ENCODE measurements at regions not wholly inside any gene's neighbourhood (a gene's known extent, or its start where the extent isn't known, plus 50 kb on each side); places are given as distances from the start of the nearest gene placed in this dataset.
"Not testable (repeated sequence)": the region's sequence is repeated elsewhere in the genome, so short reads cannot be mapped to it uniquely, and the experiment has no call there.

GRCh38 chr5:158513490-158514318, 586.0 kb downstream of the EBF1 start:
- no peak for DNase-seq

DNA sequence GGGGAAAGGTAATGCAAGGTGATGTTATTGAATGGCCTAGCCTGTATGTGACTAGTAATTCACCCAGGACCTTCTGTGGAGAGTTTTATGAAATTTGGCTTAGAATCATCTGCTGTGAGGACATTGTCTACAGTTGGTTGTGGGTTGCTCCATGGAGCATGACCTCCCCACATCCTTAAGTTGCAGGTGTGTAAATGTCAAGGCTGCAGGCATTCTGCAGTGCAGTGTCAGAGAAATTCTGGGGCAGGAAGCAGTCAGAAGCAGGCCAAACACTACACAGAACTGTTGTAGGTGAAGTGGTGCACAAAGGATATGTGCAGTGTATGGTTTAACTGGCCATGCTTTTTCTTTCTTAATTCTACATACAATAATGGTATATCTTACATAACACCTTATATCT, 588.3 kb downstream of the EBF1 start:
- no peak for DNase-seq

DNA sequence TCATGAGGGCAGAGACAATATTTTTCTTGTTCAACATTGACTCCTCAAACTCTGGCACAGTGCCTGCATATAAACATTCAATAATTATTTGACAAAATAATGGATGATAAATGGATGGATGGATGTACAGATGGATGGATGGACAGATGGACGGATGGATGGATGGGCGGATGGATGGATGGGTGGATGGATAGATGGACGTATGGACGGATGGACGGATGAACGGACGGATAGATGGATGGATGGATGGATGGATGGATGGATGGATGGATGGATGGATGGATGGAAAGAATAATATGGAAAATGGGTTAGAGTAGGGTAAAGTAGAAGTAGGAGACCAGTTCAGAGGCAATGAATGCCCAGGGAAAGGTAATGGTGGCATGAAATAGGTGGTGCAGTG, 589.2 kb downstream of the EBF1 start:
- no peak for DNase-seq

DNA sequence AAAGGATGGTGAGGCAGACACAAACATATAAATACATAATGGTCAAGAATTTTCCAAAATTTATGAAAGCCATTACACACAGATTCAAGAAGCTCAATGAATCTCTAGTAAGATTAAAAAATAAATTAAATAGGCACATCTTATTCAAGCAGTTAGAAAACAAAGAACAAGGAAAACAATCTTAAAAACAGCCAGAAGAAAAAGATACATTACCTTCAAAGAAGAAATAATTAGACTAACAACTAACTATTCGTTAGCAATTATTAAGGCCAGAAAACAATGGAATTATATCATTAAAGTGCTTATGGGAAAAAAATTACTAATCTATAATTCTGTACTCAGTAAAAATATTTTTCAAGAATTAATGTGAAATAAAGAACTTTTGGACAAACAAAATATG, 593.1 kb downstream of the EBF1 start:
- no peak for DNase-seq

- DNase-seq: no peak
Measured at GRCh38 chr5:158502686-158503085, 597.0 kb downstream of the EBF1 start.

DNA sequence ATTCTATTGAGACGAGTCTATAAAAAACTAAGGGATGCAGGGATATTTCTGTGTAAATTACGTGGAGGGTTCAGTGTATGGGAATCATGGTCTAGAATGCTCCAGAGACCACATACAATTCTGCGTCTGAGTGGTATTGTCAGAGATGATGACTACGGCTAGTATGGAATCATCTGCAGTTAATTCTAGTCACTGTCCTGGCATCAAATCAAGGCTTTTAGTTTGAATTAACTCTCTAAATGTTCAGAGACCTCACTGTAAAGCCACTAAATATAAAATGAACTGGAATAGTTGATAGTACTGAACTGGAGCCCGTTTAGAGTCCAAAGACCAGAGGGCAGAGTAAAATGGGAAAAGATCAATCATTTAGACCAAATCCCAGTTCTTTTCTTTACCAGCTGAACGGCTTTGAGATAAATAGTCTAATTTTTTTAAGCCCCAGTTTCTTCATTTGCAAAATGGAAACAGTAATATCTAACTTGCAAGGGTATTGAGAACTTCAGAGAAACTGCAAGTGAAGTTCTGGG, 599.8 kb downstream of the EBF1 start:
- DNase-seq: no peak

DNA sequence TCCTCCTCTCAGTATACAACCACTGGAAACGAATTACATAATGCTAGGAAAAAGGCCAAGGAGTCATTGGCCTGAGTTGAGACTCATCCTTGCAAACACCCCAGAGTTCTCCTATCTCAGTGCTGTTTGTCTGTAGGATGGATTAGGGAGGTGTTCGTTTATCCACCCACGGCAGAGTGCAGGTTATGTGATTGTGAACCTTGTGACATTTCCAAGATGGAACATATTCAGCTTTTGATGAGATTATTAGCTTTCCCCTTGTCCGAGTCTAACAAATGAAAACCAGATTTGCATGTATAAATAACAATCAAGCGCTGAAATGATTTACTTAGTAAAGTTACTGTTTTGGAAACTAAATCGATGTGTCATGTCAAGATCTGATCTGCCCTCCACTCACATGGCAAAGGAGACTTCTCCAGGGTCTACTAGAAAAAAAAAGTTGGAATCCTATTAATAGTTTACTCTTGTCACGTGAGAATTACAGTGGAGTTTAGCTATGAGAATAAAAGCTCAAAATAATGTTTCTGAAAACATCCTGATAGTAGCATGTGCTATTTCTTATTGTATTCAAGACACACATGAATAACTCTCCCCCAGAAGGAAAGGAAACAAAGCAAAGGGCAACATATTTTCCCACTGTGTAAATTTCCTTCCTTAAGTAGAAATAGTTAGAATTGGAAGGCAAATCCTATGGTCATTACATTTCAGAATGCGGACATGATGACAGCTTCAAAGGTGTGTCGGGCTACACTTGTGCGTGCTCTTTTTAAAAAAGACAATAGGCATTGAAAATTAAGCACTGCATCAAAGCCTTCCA, 600.4 kb downstream of the EBF1 start:
- DNase-seq: no peak

GRCh38 chr5:158496624-158497023, 603.1 kb downstream of the EBF1 start:
- no peak for DNase-seq

GRCh38 chr5:158494541-158494940, 605.2 kb downstream of the EBF1 start:
- no peak for DNase-seq

DNA sequence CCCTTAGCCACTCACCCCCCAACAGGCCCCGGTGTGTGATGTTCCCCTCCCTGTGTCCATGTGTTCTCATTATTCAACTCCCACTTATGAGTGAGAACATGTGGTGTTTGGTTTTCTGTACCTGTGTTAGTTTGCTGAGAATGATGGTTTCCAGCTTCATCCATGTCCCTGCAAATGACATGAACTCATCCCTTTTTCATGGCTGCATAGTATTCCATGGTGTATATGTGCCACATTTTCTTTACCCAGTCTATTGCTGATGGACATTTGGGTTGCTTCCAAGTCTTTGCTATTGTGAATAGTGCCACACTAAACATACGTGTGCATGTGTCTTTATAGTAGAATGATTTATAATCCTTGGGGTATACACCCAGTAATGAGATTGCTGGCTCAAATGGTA, 605.7 kb downstream of the EBF1 start:
- DNase-seq: not testable (repeated sequence)

DNA sequence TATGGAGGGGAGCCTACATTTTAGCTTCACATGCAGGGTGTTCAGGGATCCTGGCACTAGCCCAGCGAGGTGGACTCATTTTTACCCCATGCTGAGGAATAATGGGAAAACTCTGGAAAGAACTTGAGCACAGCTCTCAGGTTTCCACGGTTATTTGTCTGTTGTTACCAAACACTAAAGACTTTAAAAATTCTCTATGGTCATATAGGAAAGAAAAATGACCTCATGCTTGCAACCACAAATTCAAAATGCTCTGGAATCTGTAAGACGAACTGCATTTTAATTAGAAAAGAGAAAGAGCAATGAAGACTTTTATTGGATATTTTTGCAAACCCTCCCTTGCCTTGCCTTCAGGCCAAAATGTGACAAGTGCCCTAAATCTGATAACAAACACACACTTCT, 606.9 kb downstream of the EBF1 start:
- DNase-seq: no peak

DNA sequence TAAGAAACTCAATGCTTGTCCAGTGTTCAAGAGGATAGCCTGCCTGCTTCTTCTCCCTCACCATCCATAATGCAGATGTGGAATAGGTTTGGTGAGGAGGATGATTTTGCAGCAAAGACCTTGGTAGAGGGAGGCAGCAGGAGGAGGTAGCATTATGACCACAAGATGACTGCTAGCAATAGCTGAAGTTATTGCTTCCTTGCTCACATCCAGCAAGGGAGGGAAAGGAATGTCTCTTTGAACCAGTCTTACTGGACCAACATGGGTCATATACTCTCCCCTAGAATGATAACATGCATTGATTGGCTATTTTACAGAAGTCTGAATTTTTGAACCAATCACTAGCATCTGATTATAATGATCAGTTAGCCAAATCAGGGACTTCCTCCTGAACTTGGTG, 607.6 kb downstream of the EBF1 start:
- no peak for DNase-seq

DNA sequence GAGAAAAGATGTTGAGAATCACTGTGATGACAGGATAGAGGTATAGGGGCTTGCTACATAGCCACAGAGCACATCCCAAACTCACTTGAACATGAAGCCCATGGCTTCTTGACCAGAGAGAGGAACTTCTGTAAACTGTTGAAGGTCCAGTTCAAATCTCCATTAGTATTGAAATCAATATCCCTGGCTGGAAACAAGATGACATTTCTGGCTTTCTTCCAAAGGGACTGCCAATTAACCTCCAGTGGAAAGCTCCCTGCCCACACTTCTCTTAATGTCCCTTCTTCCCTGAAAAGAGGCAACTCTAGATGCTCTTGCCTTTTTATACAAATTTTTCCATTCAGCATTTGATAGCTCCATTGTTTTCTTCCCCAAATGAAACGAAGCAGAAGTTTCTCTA, 612.1 kb downstream of the EBF1 start:
- DNase-seq: no peak

DNA sequence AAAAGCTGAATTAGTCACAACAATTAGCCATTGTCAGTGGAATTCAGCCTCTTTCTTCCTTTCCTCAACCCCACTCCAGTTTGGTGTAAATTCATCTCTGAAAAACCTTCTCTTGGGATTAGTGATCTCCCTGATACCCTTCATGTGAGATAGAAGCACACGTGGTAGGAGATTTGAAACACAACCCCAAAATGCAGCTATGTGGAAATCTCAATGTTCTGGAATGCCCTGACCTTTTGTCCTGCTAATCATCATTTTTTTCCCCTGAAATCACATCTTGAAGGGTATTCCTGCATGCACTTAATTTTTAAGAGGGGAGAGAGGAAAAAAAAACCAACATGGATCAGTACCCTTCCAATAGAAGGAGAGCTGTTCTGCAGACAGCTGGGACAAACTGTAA, 612.6 kb downstream of the EBF1 start:
- no peak for DNase-seq

DNA sequence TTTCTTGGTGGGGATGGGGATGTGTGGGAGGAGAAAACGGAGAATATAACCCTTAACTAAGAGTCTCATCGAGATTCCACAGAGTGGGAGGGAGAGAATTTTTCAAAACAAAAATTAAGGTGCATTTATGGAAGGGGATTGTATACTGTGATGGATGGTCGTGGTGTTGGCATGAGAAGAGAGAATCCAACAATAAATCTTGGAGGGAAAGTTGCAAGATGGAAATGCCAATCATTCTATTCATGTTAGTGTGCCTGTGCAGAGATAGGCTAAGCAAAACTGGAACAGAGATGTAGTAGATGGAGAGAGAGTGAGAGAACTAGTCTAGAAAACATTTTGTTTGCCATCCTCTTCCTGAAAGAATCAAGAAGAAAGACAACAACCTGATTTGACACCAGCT, 613.1 kb downstream of the EBF1 start:
- no peak for DNase-seq

- no peak for DNase-seq
Measured at GRCh38 chr5:158485604-158486081, 614.1 kb downstream of the EBF1 start.

DNA sequence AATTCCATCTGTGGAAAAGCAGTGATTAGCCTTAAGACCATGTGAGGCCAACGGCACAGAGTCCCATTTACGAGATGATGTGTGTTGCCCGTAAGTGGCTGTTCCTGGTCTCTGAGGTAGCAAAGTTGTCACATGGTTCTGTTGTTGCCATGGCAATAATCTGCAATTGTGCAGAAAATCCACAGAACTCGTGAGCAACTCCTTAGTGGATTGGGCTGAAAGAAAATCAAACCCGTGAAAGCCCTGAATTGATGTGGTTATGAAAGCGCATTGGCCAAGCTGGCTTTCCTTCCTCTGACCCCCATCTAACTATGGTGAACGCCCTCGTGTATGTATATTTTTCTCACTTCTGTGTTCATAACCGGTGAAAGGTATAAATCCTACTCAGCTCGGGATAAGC, 614.7 kb downstream of the EBF1 start:
- DNase-seq: no peak

- no peak for DNase-seq
Measured at GRCh38 chr5:158484150-158484549, 615.6 kb downstream of the EBF1 start.

DNA sequence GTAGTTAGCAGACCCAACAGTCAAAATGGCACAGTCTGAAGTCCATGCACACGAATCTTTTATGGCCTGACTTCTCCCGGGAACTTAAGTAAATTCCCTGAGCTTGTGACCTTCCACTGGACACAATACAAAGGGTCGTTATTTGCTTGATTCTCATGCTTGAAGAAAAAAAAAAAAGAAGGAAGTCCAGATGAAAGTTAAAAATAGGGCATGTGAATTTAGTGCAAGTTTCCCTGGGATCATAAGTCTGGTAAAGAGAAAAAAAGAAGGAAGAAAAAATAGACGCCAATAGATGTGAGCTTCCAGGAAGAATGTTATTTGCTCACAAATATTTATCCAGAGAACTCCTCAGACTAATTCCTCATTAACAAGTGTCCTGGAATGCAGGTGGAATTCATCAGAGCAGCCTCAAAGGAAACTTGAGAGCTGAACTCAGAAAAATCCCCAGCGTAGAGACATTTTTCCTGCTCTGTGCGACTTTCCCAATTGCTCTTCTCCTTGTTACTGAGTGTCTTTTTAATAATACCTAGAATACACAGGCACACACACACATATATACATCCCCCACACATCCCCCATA, 616.3 kb downstream of the EBF1 start:
- DNase-seq: no peak

DNA sequence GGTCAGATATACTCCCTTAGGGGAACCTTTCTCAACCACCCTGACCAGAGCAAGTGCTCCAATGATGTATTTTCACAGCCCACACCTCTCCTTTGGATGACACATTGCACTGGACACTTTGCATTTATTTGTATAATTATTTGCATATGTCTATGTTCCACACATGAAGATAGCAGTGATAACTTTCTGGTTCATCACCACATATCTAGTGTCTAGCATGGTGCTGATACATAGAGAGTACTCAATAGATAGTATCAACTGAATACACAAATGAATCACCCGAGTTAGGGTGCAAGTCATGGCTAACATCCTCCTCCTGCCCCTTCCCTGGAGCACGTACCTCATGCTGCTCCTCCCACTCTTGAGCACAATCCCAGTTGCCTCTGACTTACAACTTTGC, 617.6 kb downstream of the EBF1 start:
- no peak for DNase-seq

DNA sequence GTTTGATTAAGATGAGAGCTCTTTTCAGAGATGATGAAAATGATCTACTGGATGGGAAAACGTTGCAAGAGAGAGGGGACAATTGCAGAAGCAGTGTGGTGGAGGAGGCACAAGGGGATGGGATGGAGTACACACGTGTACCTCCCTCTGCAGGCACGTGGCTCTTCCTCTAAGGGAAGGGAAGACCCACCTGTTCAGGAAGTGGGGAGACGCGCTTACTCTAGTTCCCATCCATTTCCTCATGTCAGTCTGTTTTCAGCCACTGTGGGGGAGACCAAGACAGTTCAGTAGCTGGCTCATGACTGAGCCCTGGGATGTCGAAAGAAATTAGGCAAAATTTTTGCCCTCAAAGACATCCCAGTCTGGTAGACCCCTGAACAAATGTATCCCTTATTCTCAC, 619.2 kb upstream of the CLINT1 start:
- no peak for DNase-seq

GRCh38 chr5:158477214-158477613, 618.3 kb upstream of the CLINT1 start:
- DNase-seq: no peak

GRCh38 chr5:158473016-158473635, 614.2 kb upstream of the CLINT1 start:
- DNase-seq: no peak
